HepG2 (cell line): ENCODE measurements at regions not wholly inside any gene's neighbourhood (a gene's known extent, or its start where the extent isn't known, plus 50 kb on each side); places are given as distances from the start of the nearest gene placed in this dataset.

Experiments used
- ASH2L ChIP-seq: fragments of 300-600, 200-600 bp; sonication (generic); IDR thresholded peaks from 2 replicates; pipeline ENCODE4 v1.7.0; 2017; ENCODE audit warnings: low read depth, mild to moderate bottlenecking, moderate library complexity, mixed read lengths, low read length; ENCODE audit not compliant: insufficient read length
- CBX5 ChIP-seq: sonication (generic); formaldehyde crosslinking; IDR thresholded peaks from 2 replicates; pipeline ENCODE4 v1.4.0; 2020; ENCODE audit warnings: missing genetic modification reagents, borderline replicate concordance
- CEBPZ ChIP-seq: IDR thresholded peaks from 2 replicates; pipeline ENCODE4 v1.6.1; 2012; ENCODE audit warnings: low read length, improper control_type of control experiment
- HOXA9 ChIP-seq: sonication (generic); formaldehyde crosslinking; IDR thresholded peaks from 2 replicates; pipeline ENCODE4 v1.8.1; 2022; ENCODE audit warnings: missing genetic modification reagents, mild to moderate bottlenecking, moderate library complexity, borderline replicate concordance
- ZBTB42 ChIP-seq: sonication (generic); formaldehyde crosslinking; IDR thresholded peaks from 2 replicates; pipeline ENCODE4 v1.5.0; 2020; ENCODE audit warnings: mild to moderate bottlenecking, missing genetic modification reagents
- ZNF883 ChIP-seq: sonication (generic); formaldehyde crosslinking; IDR thresholded peaks from 2 replicates; pipeline ENCODE4 v1.5.1; 2020; ENCODE audit warnings: mild to moderate bottlenecking, missing genetic modification reagents; ENCODE audit errors: not compliant biosample characterization

GRCh38 chr4:188414441-188414840 lies 275.2 kb downstream of the TRIML1 start:
- TF ChIP-seq ZBTB42 (CRISPR knock-in tag) (no peak), ASH2L (no peak), HOXA9 (CRISPR knock-in tag) (no peak), ZNF883 (CRISPR knock-in tag) (no peak), CBX5 (CRISPR knock-in tag) (no peak), CEBPZ (no peak)
